WI38 (cell line): ENCODE measurements at regions not wholly inside any gene's neighbourhood (a gene's known extent, or its start where the extent isn't known, plus 50 kb on each side); places are given as distances from the start of the nearest gene placed in this dataset.

Experiments
- H3K4me3 ChIP-seq: 2 replicates; pipeline ENCODE4 v1.5.1; 2011; ENCODE audit warnings: low read depth, mild to moderate bottlenecking, control low read depth, low read length
- TF ChIP-seq, protein P1 (sequence below): IDR thresholded peaks from 2 replicates; pipeline ENCODE4 v1.5.1; 2012; ENCODE audit warnings: low read depth, mild to moderate bottlenecking, control low read depth, low read length

- TF ChIP-seq, protein P1, sequence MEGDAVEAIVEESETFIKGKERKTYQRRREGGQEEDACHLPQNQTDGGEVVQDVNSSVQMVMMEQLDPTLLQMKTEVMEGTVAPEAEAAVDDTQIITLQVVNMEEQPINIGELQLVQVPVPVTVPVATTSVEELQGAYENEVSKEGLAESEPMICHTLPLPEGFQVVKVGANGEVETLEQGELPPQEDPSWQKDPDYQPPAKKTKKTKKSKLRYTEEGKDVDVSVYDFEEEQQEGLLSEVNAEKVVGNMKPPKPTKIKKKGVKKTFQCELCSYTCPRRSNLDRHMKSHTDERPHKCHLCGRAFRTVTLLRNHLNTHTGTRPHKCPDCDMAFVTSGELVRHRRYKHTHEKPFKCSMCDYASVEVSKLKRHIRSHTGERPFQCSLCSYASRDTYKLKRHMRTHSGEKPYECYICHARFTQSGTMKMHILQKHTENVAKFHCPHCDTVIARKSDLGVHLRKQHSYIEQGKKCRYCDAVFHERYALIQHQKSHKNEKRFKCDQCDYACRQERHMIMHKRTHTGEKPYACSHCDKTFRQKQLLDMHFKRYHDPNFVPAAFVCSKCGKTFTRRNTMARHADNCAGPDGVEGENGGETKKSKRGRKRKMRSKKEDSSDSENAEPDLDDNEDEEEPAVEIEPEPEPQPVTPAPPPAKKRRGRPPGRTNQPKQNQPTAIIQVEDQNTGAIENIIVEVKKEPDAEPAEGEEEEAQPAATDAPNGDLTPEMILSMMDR = no peak
- H3K4me3 ChIP-seq = no peak overlapping the region
Observed at GRCh38 chr16:60432472-60432871, 1603.8 kb downstream of the CDH8 start.

GRCh38 chr16:60419859-60420258 is 1616.4 kb downstream of the CDH8 start:
- TF ChIP-seq, protein P1 = no peak
- no peak overlapping the region for H3K4me3 ChIP-seq

DNA sequence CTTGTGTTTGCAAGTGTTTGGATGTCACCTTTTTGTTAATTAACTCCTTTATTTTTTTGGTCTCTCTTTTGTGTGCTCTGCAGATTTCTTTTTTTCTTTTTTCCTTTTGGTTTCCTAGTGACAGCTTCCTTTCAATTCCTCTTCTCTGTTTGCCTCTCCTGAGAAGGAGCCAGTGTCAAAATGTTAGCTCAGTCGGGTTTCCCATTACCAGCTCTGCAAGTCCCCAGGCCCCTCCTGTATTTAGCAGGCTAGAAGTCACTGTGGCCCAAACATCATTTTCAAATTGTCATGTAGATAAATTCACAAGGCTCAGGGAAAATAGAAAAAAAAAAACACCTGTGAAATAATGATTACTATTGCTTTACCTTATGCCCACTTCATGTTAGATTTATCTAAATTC is 1621.6 kb downstream of the CDH8 start:
- no peak overlapping the region for H3K4me3 ChIP-seq
- TF ChIP-seq, protein P1 = no peak

GRCh38 chr16:60413969-60414368 is 1622.3 kb downstream of the CDH8 start:
- TF ChIP-seq, protein P1 = no peak
- no peak overlapping the region for H3K4me3 ChIP-seq

GRCh38 chr16:60407606-60408005 is 1628.6 kb downstream of the CDH8 start:
- no peak overlapping the region for H3K4me3 ChIP-seq
- TF ChIP-seq, protein P1 = no peak

DNA sequence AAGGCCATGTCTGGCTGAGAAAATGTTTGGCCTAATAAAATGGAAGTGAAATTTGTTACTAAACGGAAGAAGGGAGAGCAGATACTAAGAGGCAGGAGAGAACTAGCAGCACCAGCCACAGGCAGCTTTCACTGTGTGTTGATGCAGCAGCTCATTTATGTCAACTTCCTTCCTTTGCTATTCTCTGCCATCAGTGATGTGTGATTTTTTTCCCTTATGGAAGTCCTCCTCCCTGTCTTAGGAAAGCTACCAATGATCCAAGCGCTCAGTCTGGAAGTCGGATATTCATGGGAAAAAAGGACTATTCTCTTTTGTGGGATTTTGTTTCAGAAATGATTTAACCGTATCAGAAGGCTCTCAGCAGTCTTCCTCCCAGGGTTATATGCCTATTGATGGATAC is 1629.2 kb downstream of the CDH8 start:
- TF ChIP-seq, protein P1 = no peak

GRCh38 chr16:60405286-60405685 is 1631.0 kb downstream of the CDH8 start:
- H3K4me3 ChIP-seq = no peak overlapping the region
- TF ChIP-seq, protein P1 = no peak

More for the DNA sequence above, 1629.2 kb downstream of the CDH8 start:
- H3K4me3 ChIP-seq = no peak overlapping the region
